Activated CD8-positive, alpha-beta memory T cell treated with anti-CD3 and anti-CD28 coated beads, Interleukin-2, amount 10 ng/mL, durations not matched to agents 7 days and 5 days (primary cell): ENCODE measurements at regions not wholly inside any gene's neighbourhood (a gene's known extent, or its start where the extent isn't known, plus 50 kb on each side); places are given as distances from the start of the nearest gene placed in this dataset.

Experiments used
- ATAC-seq: fragments of 150-1000 bp; cut with Tn5 transposase; one replicate; pipeline ENCODE4 v1.10.0; 2021; ENCODE audit warnings: moderate library complexity
- CTCF ChIA-PET: fragments of 350-600 bp; sonication (Branson Sonifier 250); formaldehyde crosslinking; loops from one replicate; lab custom pipeline; 2021; ENCODE audit warnings: antibody characterized with exemption; lab: Charles Lee
- DNase-seq: peaks from one replicate; pipeline ENCODE4 v3.0.0-alpha.2; 2020
- H3K27ac Mint-ChIP-seq: one replicate; pipeline ENCODE4 v1.8.0; 2021; ENCODE audit warnings: mild to moderate bottlenecking, mixed read lengths
- H3K27me3 Mint-ChIP-seq: one replicate; pipeline ENCODE4 v1.8.0; 2021; ENCODE audit warnings: mixed read lengths
- H3K36me3 Mint-ChIP-seq: one replicate; pipeline ENCODE4 v1.8.0; 2021; ENCODE audit warnings: mild to moderate bottlenecking, mixed read lengths
- H3K4me1 Mint-ChIP-seq: one replicate; pipeline ENCODE4 v1.8.0; 2021; ENCODE audit warnings: mixed read lengths
- H3K4me3 Mint-ChIP-seq: one replicate; pipeline ENCODE4 v1.8.0; 2021; ENCODE audit warnings: mild to moderate bottlenecking, moderate library complexity, mixed read lengths
- H3K9me3 Mint-ChIP-seq: one replicate; pipeline ENCODE4 v1.8.0; 2022; ENCODE audit warnings: low read depth, mixed read lengths

GRCh38 chr2:62296034-62296831 is 100.3 kb downstream of the B3GNT2 start:
- CTCF ChIA-PET = interaction anchor here (1.4 kb wide), 1 partner anchor 9 kb away, joined by 3 read pairs; no protein-coding TSS in a partner anchor
- H3K36me3 Mint-ChIP-seq = no peaks in the 10 kb centered on the region
- H3K9me3 Mint-ChIP-seq = no peaks in the 10 kb centered on the region
- H3K27ac Mint-ChIP-seq = no peak overlapping the region
- H3K27me3 Mint-ChIP-seq = no peaks in the 10 kb centered on the region
- peaks cover 6% of the 10 kb centered on the region for H3K4me1 Mint-ChIP-seq
- ATAC-seq = no peak
- DNase-seq = no peak
- no peak overlapping the region for H3K4me3 Mint-ChIP-seq

GRCh38 chr2:62293490-62294271 is 97.8 kb downstream of the B3GNT2 start:
- Mint-ChIP-seq H3K4me3 (no peak overlapping the region), H3K27me3 (no peaks in the 10 kb centered on the region), H3K9me3 (no peaks in the 10 kb centered on the region), H3K36me3 (no peaks in the 10 kb centered on the region), H3K27ac (no peak overlapping the region), H3K4me1 (no peaks in the 10 kb centered on the region)
- CTCF ChIA-PET = interaction anchor here (0.6 to 1.1 kb wide), 2 partner anchors 9 to 42 kb away, joined by 3 read pairs; no protein-coding TSS in a partner anchor
- ATAC-seq = no peak
- DNase-seq = no peak

- CTCF ChIA-PET = interaction anchor here (1.1 kb wide), 1 partner anchor 9 kb away, joined by 3 read pairs; no protein-coding TSS in a partner anchor
- Mint-ChIP-seq H3K27ac (no peak overlapping the region), H3K36me3 (no peaks in the 10 kb centered on the region), H3K27me3 (no peaks in the 10 kb centered on the region), H3K4me1 (peaks cover 4% of the 10 kb centered on the region), H3K9me3 (no peaks in the 10 kb centered on the region), H3K4me3 (no peak overlapping the region)
- DNase-seq = no peak
- ATAC-seq = no peak
Observed at GRCh38 chr2:62293151-62293489, 97.2 kb downstream of the B3GNT2 start.

GRCh38 chr2:62292190-62292589 is 96.3 kb downstream of the B3GNT2 start:
- no peak overlapping the region for H3K4me3 Mint-ChIP-seq
- no peaks in the 10 kb centered on the region for H3K27me3 Mint-ChIP-seq
- H3K27ac Mint-ChIP-seq = no peak overlapping the region
- no peak for DNase-seq
- H3K4me1 Mint-ChIP-seq = peaks cover 10% of the 10 kb centered on the region
- CTCF ChIA-PET = interaction anchor here (1.1 kb wide), 1 partner anchor 10 kb away, joined by 3 read pairs; no protein-coding TSS in a partner anchor
- no peaks in the 10 kb centered on the region for H3K36me3 Mint-ChIP-seq
- no peaks in the 10 kb centered on the region for H3K9me3 Mint-ChIP-seq
- ATAC-seq = no peak

GRCh38 chr2:62291517-62292137 is 95.7 kb downstream of the B3GNT2 start:
- CTCF ChIA-PET = no interaction called here
- Mint-ChIP-seq H3K36me3 (no peaks in the 10 kb centered on the region), H3K4me3 (no peak overlapping the region), H3K9me3 (no peaks in the 10 kb centered on the region), H3K27me3 (no peaks in the 10 kb centered on the region), H3K27ac (no peak overlapping the region), H3K4me1 (peaks cover 10% of the 10 kb centered on the region)
- DNase-seq (no peak), ATAC-seq (no peak)

GRCh38 chr2:62291052-62291451 is 95.1 kb downstream of the B3GNT2 start:
- no peaks in the 10 kb centered on the region for H3K27me3 Mint-ChIP-seq
- DNase-seq = no peak
- no peaks in the 10 kb centered on the region for H3K36me3 Mint-ChIP-seq
- no peak overlapping the region for H3K27ac Mint-ChIP-seq
- no peak overlapping the region for H3K4me3 Mint-ChIP-seq
- CTCF ChIA-PET = no interaction called here
- ATAC-seq = no peak
- no peaks in the 10 kb centered on the region for H3K9me3 Mint-ChIP-seq
- H3K4me1 Mint-ChIP-seq = peaks cover 10% of the 10 kb centered on the region

GRCh38 chr2:62287899-62288880 is 92.3 kb downstream of the B3GNT2 start:
- Mint-ChIP-seq H3K36me3 (peaks cover 7% of the 10 kb centered on the region), H3K27me3 (no peaks in the 10 kb centered on the region), H3K4me3 (no peak overlapping the region), H3K27ac (no peak overlapping the region), H3K4me1 (peaks cover 10% of the 10 kb centered on the region), H3K9me3 (peaks cover 2% of the 10 kb centered on the region)
- peak; percentile 51 for ATAC-seq
- DNase-seq = peak; percentile 66
- CTCF ChIA-PET = interaction anchor here (0.7 to 1.3 kb wide), 2 partner anchors 9 to 123 kb away, joined by 3 read pairs; no protein-coding TSS in a partner anchor

GRCh38 chr2:62287282-62287681 is 91.4 kb downstream of the B3GNT2 start:
- DNase-seq = no peak
- H3K9me3 Mint-ChIP-seq = peaks cover 2% of the 10 kb centered on the region
- ATAC-seq = no peak
- no peak overlapping the region for H3K4me3 Mint-ChIP-seq
- CTCF ChIA-PET = interaction anchor here (0.7 to 1.3 kb wide), 2 partner anchors 10 to 124 kb away, joined by 3 read pairs; no protein-coding TSS in a partner anchor
- H3K27ac Mint-ChIP-seq = no peak overlapping the region
- peaks cover 7% of the 10 kb centered on the region for H3K36me3 Mint-ChIP-seq
- H3K4me1 Mint-ChIP-seq = peaks cover 10% of the 10 kb centered on the region
- H3K27me3 Mint-ChIP-seq = peaks cover 2% of the 10 kb centered on the region

GRCh38 chr2:62286089-62286785 is 90.3 kb downstream of the B3GNT2 start:
- peaks cover 10% of the 10 kb centered on the region for H3K4me1 Mint-ChIP-seq
- peaks cover 2% of the 10 kb centered on the region for H3K9me3 Mint-ChIP-seq
- H3K36me3 Mint-ChIP-seq = peaks cover 7% of the 10 kb centered on the region
- CTCF ChIA-PET = interaction anchor here (1.0 kb wide), 1 partner anchor 46 kb away, joined by 3 read pairs; no protein-coding TSS in a partner anchor
- peaks cover 2% of the 10 kb centered on the region for H3K27me3 Mint-ChIP-seq
- ATAC-seq (no peak), DNase-seq (no peak)
- no peak overlapping the region for H3K27ac Mint-ChIP-seq
- no peak overlapping the region for H3K4me3 Mint-ChIP-seq

GRCh38 chr2:62284980-62285379 is 89.1 kb downstream of the B3GNT2 start:
- CTCF ChIA-PET = no interaction called here
- H3K4me3 Mint-ChIP-seq = no peak overlapping the region
- peaks cover 2% of the 10 kb centered on the region for H3K27me3 Mint-ChIP-seq
- peaks cover 2% of the 10 kb centered on the region for H3K9me3 Mint-ChIP-seq
- ATAC-seq (no peak), DNase-seq (no peak)
- H3K36me3 Mint-ChIP-seq = peaks cover 7% of the 10 kb centered on the region
- H3K4me1 Mint-ChIP-seq = peaks cover 10% of the 10 kb centered on the region
- no peak overlapping the region for H3K27ac Mint-ChIP-seq

- Mint-ChIP-seq H3K27me3 (peaks cover 2% of the 10 kb centered on the region), H3K4me1 (peaks cover 10% of the 10 kb centered on the region), H3K27ac (no peak overlapping the region), H3K4me3 (no peak overlapping the region), H3K36me3 (peaks cover 7% of the 10 kb centered on the region), H3K9me3 (peaks cover 5% of the 10 kb centered on the region)
- DNase-seq (no peak), ATAC-seq (no peak)
- CTCF ChIA-PET = no interaction called here
Observed at GRCh38 chr2:62284471-62284870, 88.6 kb downstream of the B3GNT2 start.

GRCh38 chr2:62283147-62283546 is 87.2 kb downstream of the B3GNT2 start:
- peaks cover 11% of the 10 kb centered on the region for H3K36me3 Mint-ChIP-seq
- no peak overlapping the region for H3K4me3 Mint-ChIP-seq
- DNase-seq = no peak
- H3K27me3 Mint-ChIP-seq = peaks cover 2% of the 10 kb centered on the region
- no peak for ATAC-seq
- H3K27ac Mint-ChIP-seq = no peak overlapping the region
- peaks cover 6% of the 10 kb centered on the region for H3K4me1 Mint-ChIP-seq
- H3K9me3 Mint-ChIP-seq = peaks cover 11% of the 10 kb centered on the region
- CTCF ChIA-PET = no interaction called here
